IPS DF 4.7 (cell line): ENCODE measurements at regions not wholly inside any gene's neighbourhood (a gene's known extent, or its start where the extent isn't known, plus 50 kb on each side); places are given as distances from the start of the nearest gene placed in this dataset.

Experiments used
- DNase-seq: peaks from one replicate; pipeline ENCODE4 v3.0.0-alpha.2; 2013; ENCODE audit warnings: low spot score; ENCODE audit errors: extremely low read depth

- no peak for DNase-seq
These were observed 1161.4 kb downstream of the IGSF11 start for GRCh38 chr3:117873249-117873600.

DNA sequence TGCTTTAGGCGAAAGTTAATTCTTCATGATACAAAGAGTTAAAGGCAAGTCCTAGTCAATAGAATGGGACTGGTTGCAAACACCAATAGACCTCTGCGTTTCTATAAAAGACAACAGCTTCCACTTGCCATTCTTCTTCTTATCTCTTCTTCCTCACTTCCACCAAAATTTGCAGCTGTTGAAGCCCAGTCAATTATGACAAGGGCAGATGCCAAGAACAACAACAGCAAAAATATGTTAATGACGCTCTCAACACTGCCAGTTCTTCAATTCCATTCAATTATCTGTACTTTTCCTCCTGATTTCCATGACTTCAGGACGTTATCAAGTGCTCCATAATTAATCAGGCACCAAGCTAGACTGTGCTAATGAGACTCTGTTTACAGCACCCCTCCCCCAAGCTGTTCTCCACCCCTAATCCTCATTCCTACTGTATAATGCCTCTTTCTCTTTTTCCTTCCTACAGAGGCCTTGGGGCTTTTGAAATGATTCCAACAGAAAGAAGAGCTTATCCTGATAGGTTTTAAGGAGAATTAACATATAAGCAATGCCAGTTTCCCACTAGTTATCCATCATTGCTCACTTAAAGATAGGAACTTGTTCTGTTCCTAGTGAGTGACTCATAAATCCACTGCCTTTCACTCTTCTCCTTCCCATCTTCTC is 1160.5 kb downstream of the IGSF11 start:
- DNase-seq: no peak

DNA sequence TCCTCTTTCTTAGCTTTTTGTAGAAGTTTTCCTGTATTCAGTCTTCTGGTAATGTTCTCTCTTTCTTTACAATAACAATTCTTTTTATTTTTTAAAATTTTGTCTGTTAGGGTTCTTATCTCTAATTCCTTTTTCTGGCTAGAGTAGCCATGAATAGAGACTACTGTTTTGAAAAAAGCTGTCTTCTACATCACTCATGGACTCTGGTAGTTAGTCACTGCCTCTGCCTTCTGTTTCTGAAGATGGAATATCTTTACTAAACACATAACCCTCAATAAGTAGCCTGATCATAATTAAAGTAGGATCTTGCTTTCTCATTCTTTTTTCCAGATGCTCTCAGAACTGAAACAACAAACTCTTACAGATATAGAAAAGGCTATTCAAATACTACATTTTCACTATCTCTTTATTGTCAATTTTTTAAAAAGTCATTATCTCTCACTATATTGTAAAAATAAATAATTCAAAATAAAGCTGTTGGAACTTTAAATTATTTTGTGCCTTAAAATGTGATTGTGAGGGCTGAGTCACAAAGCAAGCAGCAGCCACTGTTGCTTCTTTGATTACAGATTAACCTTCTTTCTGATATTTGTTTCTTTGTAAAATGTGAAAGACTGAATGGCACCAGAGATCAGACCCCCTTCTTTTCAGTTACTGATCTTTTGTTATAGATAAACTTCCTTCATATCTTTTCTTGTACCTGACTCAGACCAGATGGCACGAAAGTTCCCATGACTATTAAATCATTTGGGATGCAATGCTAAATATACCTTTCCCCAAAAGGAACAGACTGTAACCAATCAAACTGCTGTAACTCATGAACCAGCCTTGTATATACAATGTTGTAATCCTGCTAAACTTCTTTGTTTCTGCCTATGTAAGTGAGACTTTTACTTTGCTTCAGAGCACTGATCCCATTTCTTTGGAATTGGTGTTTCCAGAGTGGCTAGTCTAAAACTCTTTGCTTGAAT is 1159.5 kb downstream of the IGSF11 start:
- DNase-seq: no peak

DNA sequence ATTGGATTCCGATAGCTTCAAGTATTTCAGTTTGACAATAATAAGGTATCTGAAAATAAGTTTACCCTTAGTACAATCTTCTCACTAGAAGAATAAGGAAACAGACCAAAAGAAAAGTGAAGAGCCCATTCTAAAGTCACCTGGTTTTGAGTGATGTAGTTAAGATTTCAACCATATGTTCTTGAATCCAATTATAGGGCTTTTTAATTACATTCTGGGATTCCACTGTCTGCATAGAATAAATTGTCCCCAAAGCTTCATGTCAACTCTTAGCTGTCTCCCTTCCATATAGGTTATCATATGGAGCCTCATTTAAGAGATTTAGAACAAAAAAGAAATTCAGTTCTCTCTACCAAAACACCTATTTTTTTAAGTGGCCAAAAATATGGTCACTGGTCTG is 1158.8 kb downstream of the IGSF11 start:
- DNase-seq: no peak

DNA sequence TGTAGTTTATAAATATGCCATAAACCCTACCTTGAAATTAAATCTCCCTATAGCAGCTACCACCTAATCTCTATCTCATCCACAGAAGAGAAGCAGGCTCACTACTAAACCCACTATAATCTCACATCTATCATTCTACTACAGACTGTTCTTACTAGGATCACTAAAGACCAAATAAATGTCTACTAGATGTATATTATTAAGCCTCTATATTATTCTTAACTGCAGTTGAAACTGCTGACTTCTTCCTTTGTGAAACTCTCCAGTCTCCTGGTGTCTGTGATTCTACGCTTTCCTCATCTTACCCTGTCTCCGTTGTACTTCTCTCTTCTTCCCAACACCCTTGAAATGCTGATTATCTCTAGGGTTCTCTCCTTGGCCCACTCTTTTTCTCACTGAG is 1154.0 kb downstream of the IGSF11 start:
- DNase-seq: no peak

- no peak for DNase-seq
These were observed 1153.4 kb downstream of the IGSF11 start for GRCh38 chr3:117881210-117881609.

DNA sequence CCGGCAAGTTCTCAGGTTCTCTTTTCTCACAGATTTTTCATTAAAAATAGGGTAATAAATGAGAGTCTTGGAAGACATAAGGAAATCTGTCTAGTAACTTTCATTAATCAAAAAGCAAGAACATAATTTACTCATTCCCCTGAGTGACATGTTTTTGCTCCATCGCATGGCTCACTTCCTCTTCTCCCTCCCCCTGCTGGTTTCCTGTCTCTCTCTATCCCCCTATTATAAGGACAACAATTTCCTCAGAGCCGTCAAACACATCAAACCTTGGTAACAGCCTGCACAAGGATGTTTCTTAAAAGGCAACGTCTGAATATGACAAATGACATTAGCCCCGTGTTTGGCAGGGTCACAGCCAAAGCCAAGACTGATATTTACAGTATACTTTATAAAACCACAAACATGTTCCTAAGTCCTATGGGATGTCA is 1149.6 kb downstream of the IGSF11 start:
- no peak for DNase-seq

GRCh38 chr3:117886147-117886546 is 1148.5 kb downstream of the IGSF11 start:
- DNase-seq: no peak

- no peak for DNase-seq
These were observed 1147.6 kb downstream of the IGSF11 start for GRCh38 chr3:117887031-117887430.

DNA sequence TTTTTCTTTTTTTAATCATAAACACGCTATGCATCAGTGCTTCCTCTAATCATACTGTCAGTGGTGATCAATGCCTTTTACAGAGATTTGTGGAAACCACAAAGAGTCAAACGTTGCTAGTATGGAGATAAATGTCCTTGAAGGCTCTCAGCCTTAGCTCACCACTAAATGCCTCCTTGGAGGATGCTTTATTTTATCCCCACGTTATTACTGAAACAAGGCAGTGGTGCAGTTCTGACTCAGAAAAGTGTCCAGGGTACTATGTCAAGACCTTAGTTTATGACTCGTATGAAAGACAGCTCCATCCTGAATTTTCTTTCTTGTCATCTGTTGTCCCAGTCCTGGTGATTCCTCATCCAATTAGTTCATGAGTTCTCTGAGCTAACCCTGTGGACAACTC is 1146.7 kb downstream of the IGSF11 start:
- DNase-seq: no peak

DNA sequence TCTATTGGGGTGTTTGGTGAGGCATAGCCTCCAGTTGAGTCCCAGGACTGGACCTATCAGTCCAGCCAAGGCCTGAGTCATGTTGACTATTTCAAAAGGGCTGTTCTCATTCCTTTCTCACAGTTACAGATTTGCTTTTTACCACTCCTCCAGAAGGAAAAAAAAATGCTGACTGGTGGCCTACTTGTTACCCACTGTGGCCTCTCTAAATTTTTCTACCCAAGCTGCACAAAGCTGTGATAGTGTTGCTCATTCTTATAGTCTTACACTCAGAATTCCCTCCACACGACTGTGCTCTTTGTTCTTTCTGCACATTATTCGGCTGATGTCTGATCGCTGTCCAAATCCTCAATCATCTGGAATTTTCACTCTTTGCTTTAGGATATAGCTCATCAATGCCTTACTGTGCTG is 1142.2 kb downstream of the IGSF11 start:
- DNase-seq: no peak

GRCh38 chr3:117893001-117893400 is 1141.6 kb downstream of the IGSF11 start:
- DNase-seq: no peak

- DNase-seq: no peak
These were observed 1141.0 kb downstream of the IGSF11 start for GRCh38 chr3:117893638-117894037.

- DNase-seq: no peak
These were observed 1135.7 kb downstream of the IGSF11 start for GRCh38 chr3:117898722-117899522.

- DNase-seq: no peak
These were observed 1131.4 kb downstream of the IGSF11 start for GRCh38 chr3:117903226-117903625.

- no peak for DNase-seq
These were observed 1123.7 kb downstream of the IGSF11 start for GRCh38 chr3:117910820-117911521.

- no peak for DNase-seq
These were observed 1122.3 kb downstream of the IGSF11 start for GRCh38 chr3:117912352-117912751.

GRCh38 chr3:117914540-117915100 is 1120.0 kb downstream of the IGSF11 start:
- no peak for DNase-seq

DNA sequence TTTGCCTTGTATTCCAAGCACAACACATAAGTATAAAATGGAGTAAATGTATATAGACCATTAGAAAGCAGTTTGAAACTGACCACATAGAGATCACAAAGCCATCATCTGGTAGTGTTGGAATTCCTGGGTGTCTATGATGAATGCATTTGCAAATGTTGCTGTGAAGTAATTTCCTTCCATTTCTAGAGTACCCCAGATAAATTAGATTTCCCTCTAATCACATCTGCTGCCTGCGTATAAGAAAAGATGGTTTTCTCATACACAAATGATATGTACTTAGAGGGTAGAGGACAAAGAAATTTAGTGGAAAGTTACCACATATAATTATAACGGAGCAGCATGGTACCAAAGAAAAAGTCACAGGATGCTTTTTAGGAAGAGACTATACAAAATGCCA is 1117.8 kb downstream of the IGSF11 start:
- no peak for DNase-seq

DNA sequence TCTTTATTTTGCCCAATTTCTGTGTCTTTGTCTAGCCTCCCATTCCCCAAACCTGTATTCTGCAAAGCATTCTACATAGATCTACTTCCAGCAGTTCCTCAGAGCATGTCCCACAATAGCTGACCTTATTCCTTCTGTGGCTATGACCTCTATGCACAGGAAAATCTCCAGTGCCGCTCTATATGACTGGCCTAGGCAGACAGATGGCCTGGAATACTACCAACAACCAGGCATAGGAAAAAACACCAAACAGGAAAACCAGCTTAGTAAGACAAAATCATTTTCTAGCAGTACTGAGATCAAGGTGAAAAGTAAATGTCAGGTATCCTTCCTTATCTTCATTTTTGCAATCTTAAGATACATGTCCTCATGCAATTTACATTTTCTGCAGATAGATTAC is 1115.0 kb downstream of the IGSF11 start:
- no peak for DNase-seq
